ENCODE measurements at regions not wholly inside any gene's neighbourhood (a gene's known extent, or its start where the extent isn't known, plus 50 kb on each side); places are given as distances from the start of the nearest gene placed in this dataset.

DNA sequence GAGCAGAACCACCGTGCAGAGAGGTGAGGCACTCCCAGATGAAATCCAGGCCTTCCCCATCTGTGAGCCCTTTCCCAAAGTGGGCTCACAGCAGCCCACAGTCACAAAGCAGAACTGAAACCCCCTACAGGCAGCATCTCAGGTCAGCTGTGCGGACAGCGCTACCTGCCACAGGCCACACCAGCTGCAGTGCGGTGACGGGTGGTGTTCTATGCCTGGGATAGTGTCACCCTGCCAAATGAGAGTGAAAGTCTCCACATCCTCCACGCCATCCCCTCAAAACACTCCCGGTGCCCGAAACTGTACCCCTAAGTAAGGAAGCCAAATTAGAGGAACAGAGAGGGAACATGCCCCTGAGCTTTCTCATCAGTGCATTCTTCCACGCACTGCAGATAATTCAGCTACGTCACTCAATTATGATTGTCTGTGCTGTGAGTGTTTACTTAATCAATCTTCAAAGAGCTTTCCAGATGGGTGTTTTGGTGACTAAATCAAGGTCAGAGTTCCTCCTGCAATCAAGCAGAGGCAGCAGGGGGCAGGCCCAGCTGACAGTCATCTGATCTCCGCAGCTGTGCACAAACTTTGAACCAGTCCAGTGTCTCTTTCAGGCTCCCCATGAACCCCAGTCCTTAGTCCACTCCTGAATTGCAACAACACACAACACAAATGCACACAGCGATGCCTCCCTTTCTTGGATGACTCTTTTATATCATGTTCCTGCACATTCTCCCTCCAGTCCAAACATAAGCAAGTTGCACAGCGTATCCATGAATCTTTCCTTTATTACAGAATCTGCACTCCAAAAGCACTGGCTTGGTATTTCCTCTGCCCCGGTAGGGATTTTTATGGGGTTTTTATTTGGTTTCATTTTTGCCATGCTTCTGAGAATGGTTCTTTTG, 150.0 kb downstream of the TOMM20 start (continued):
- peak; percentile 91 for TF ChIP-seq TEAD4 (IDR thresholded peaks at IDR 0.05; ENCODE audit: low read length)
- TF ChIP-seq TEAD4 (CRISPR knock-in tag; IDR thresholded peaks at IDR 0.05; ENCODE audit: borderline replicate concordance): no peak
- peak; percentile 97 for TF ChIP-seq CBFA2T3 (IDR thresholded peaks at IDR 0.05)
- no peak for TF ChIP-seq PTRF (tag; IDR thresholded peaks at IDR 0.05)
- TF ChIP-seq, protein P1, sequence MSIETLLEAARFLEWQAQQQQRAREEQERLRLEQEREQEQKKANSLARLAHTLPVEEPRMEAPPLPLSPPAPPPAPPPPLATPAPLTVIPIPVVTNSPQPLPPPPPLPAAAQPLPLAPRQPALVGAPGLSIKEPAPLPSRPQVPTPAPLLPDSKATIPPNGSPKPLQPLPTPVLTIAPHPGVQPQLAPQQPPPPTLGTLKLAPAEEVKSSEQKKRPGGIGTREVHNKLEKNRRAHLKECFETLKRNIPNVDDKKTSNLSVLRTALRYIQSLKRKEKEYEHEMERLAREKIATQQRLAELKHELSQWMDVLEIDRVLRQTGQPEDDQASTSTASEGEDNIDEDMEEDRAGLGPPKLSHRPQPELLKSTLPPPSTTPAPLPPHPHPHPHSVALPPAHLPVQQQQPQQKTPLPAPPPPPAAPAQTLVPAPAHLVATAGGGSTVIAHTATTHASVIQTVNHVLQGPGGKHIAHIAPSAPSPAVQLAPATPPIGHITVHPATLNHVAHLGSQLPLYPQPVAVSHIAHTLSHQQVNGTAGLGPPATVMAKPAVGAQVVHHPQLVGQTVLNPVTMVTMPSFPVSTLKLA (conservative IDR thresholded peaks at IDR 0.05): peak in 1 of 2 experiments; percentile 67; a peak in 2 of 4 replicates
- peak; percentile 16; the same call in 1 of the 2 replicates for TF ChIP-seq MAFG (tag; conservative IDR thresholded peaks at IDR 0.05)
- TF ChIP-seq, protein P2, sequence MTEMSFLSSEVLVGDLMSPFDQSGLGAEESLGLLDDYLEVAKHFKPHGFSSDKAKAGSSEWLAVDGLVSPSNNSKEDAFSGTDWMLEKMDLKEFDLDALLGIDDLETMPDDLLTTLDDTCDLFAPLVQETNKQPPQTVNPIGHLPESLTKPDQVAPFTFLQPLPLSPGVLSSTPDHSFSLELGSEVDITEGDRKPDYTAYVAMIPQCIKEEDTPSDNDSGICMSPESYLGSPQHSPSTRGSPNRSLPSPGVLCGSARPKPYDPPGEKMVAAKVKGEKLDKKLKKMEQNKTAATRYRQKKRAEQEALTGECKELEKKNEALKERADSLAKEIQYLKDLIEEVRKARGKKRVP (CRISPR knock-in tag; IDR thresholded peaks at IDR 0.05): 0 out of 2 replicates have a peak, but pooled peaks have one; percentile 42
- TF ChIP-seq NFIC (IDR thresholded peaks at IDR 0.05): peak; percentile 81
- peak; percentile 57 for TF ChIP-seq CXXC5 (CRISPR knock-in tag; IDR thresholded peaks at IDR 0.05)
- TF ChIP-seq, protein P3, sequence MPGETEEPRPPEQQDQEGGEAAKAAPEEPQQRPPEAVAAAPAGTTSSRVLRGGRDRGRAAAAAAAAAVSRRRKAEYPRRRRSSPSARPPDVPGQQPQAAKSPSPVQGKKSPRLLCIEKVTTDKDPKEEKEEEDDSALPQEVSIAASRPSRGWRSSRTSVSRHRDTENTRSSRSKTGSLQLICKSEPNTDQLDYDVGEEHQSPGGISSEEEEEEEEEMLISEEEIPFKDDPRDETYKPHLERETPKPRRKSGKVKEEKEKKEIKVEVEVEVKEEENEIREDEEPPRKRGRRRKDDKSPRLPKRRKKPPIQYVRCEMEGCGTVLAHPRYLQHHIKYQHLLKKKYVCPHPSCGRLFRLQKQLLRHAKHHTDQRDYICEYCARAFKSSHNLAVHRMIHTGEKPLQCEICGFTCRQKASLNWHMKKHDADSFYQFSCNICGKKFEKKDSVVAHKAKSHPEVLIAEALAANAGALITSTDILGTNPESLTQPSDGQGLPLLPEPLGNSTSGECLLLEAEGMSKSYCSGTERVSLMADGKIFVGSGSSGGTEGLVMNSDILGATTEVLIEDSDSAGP (CRISPR knock-in tag; IDR thresholded peaks at IDR 0.05): 0 out of 2 replicates have a peak, but pooled peaks have one; percentile 60
- no peak for TF ChIP-seq ZNF696 (CRISPR knock-in tag; conservative IDR thresholded peaks at IDR 0.05)
- TF ChIP-seq KHSRP (IDR thresholded peaks at IDR 0.05): no peak; the same call in 1 of the 2 replicates
- TF ChIP-seq KDM1A (IDR thresholded peaks at IDR 0.05): peak; percentile 99
- no peak for TF ChIP-seq ZBED1 (IDR thresholded peaks at IDR 0.05)
- TF ChIP-seq TAF9B (IDR thresholded peaks at IDR 0.05; ENCODE audit: partially characterized antibody): peak; percentile 90
- no peak for TF ChIP-seq SRSF3 (IDR thresholded peaks at IDR 0.05; ENCODE audit: insufficient read depth, low read length)
- TF ChIP-seq CUX1 (CRISPR knock-in tag; IDR thresholded peaks at IDR 0.05): peak; percentile 88
- peak; percentile 67 for TF ChIP-seq SMAD4 (CRISPR knock-in tag; conservative IDR thresholded peaks at IDR 0.05)
- TF ChIP-seq CAMTA2 (CRISPR knock-in tag; conservative IDR thresholded peaks at IDR 0.05): no peak
- TF ChIP-seq PPARD (CRISPR knock-in tag; IDR thresholded peaks at IDR 0.05): no peak

Measured in K562 (cell line).